ENCODE measurements at regions not wholly inside any gene's neighbourhood (a gene's known extent, or its start where the extent isn't known, plus 50 kb on each side); places are given as distances from the start of the nearest gene placed in this dataset.

DNA sequence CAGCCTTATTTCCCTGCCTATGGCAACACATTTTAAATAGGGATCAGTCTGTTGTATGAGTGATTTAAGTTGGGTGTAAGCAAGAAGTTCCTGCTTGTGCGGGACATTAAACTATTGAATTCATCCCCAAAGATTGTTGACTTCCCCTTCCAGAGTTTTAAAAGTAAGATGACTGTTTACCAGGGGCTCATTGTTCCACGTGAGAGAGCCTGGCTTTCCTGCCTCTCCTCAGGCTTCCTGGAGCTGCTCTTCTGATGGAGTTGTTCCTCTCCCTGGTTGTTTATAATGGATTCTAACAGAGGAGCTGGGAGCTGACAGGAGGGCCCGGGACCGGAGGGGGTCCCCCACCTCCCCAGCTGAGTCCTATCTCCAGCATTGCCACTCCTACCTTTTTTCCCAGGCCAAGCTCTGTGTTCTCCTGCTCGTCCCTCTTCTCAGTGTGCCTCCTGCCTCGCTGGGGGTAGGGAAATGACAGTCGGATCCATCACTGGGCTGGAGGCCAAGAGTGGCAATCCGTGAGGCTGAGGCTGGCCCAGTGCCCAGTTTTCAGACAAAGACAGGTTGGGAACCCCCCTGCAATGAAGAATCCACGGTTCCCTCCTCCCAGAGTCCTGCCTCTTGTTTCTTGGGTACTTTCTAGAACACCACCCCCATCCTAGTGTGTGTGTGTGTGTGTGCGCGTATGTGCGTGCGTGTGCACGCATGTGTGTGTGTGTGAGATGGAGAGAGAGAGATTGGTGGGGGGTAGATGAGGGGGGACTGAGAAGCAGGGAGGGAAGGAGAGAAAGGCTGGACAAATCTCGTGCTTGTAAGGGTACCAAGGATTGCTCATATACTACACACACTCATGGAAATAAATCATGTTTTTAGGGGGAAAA, 123.7 kb upstream of the NFIB start:
- H3K56ac ChIP-seq (ENCODE audit: insufficient read length, low read depth, low read length) = no peak overlapping the region
- no peaks in the 10 kb centered on the region for H3K9me3 ChIP-seq (ENCODE audit: control insufficient read depth, low read depth, low read length)
- H2AK5ac ChIP-seq (ENCODE audit: insufficient read length, low read length) = no peak overlapping the region
- H3K79me1 ChIP-seq (ENCODE audit: insufficient read depth, low read depth, low read length, poor library complexity, severe bottlenecking) = no peaks in the 10 kb centered on the region
- no peak overlapping the region for H4K91ac ChIP-seq (ENCODE audit: insufficient read length, low read depth, low read length)
- no peak overlapping the region for H2BK5ac ChIP-seq (ENCODE audit: insufficient read length, low read length)
- H3K23me2 ChIP-seq (ENCODE audit: insufficient read length, low read depth, low read length, poor library complexity, severe bottlenecking) = no peaks in the 10 kb centered on the region
- no peak overlapping the region for H2BK12ac ChIP-seq (ENCODE audit: insufficient read length, low read depth, low read length)
- no peak overlapping the region for H2AFZ ChIP-seq (ENCODE audit: low read length)
- no peak overlapping the region for H3K4me3 Mint-ChIP-seq
- TF ChIP-seq CTCF (conservative IDR thresholded peaks at IDR 0.05) = no peak
- no peak overlapping the region for H3K4me2 ChIP-seq (ENCODE audit: insufficient read depth, insufficient read length, low read length)
- no peak overlapping the region for H3K27ac Mint-ChIP-seq
- no peak overlapping the region for H4K5ac ChIP-seq (ENCODE audit: insufficient read length, low read depth, low read length)
- no peaks in the 10 kb centered on the region for H3K79me2 ChIP-seq (ENCODE audit: insufficient read depth, low read length)
- no peak for DNase-seq
- H2BK20ac ChIP-seq (ENCODE audit: low read depth, low read length, poor library complexity, severe bottlenecking) = no peak overlapping the region
- H3K4me1 Mint-ChIP-seq = peaks cover 11 to 13% of the 10 kb centered on the region in 2 experiments
- H2BK15ac ChIP-seq (ENCODE audit: low read depth, low read length) = no peak overlapping the region
- no peak overlapping the region for H3K9ac ChIP-seq (ENCODE audit: extremely low read depth, insufficient read length, low read length)
- H3K36me3 Mint-ChIP-seq (ENCODE audit: insufficient read depth in 1 of 3, low read depth in 3 of 3) = no peaks in the 10 kb centered on the region
- no peaks in the 10 kb centered on the region for H4K20me1 ChIP-seq (ENCODE audit: control insufficient read depth, insufficient read depth, insufficient read length)
- H3K14ac ChIP-seq (ENCODE audit: insufficient read depth, low read length) = no peak overlapping the region
- no peak overlapping the region for H3K4ac ChIP-seq (ENCODE audit: low read depth, low read length)
- no peaks in the 10 kb centered on the region for H3K27me3 ChIP-seq (ENCODE audit: insufficient read depth, low read length)
- H3K27ac ChIP-seq (ENCODE audit: insufficient read length, low read depth, low read length) = no peak overlapping the region
- H3T11ph ChIP-seq (ENCODE audit: low read length) = no peak overlapping the region
- no CpG with 5 or more reads among the region's 15 CpGs for WGBS (ENCODE audit: extremely low coverage, insufficient read length, low lambda C conversion rate)
- H3K23ac ChIP-seq (ENCODE audit: insufficient read length, low read depth, low read length) = no peak overlapping the region
- no peak overlapping the region for H2BK120ac ChIP-seq (ENCODE audit: low read depth, low read length, poor library complexity, severe bottlenecking)
- H3K18ac ChIP-seq (ENCODE audit: insufficient read length, low read depth, low read length) = no peak overlapping the region
- H4K8ac ChIP-seq (replicated peaks; ENCODE audit: insufficient read length, low read depth, low read length) = no peak overlapping the region
- H3K4me1 ChIP-seq (ENCODE audit: insufficient read depth, low read length) = no peaks in the 10 kb centered on the region; the same call in 1 of the 2 replicates
- no peaks in the 10 kb centered on the region; the same call in 1 of the 2 replicates for H3K27me3 Mint-ChIP-seq (ENCODE audit: low read depth)
- H3K9me3 Mint-ChIP-seq = no peaks in the 10 kb centered on the region
